Epidermal melanocyte (primary cell): ENCODE measurements at regions not wholly inside any gene's neighbourhood (a gene's known extent, or its start where the extent isn't known, plus 50 kb on each side); places are given as distances from the start of the nearest gene placed in this dataset.
"Not testable (repeated sequence)": the region's sequence is repeated elsewhere in the genome, so short reads cannot be mapped to it uniquely, and the experiment has no call there.

Experiments
- DNase-seq: peaks from one replicate; pipeline ENCODE4 v3.0.0; 2011; ENCODE audit warnings: low spot score; ENCODE audit not compliant: insufficient read length

DNA sequence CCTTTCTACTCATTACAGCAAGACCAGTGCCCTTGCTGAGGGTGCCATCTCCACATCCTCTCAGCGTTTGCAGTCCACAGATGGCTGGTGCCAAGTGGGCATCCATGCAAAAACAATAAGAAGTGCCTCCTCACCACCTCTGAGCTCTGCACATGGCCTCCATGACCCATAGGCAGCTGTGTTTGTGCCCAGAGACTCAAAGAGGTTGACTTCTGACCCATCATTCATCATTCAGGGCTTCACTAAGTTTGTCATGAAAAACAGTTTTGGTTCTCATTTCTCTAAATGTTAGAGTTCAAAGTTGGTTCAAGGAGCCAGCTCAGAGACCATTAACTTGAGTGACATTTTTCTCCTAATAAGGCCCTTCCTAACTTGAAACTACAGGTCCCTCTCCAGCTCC lies 512.6 kb upstream of the MAP3K7 start:
- no peak for DNase-seq

DNA sequence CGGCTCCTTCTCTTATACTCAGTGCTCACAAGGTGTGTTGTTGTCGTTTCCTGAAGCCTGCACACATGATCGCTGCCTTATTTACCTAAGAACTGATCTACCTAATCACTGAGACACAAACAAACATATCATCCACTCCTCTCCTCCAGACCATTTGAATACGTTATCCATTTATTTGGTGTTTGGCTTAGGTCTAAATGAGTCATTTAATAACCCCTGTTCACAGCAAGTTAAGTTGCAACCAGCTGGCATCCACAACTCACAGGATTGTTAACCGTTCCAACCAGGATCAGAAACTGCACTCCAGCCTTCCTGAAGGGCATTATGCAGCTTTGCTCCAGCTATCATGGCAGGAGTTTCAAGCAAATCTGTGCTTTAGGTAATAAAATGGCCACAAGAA lies 511.1 kb upstream of the MAP3K7 start:
- no peak for DNase-seq

DNA sequence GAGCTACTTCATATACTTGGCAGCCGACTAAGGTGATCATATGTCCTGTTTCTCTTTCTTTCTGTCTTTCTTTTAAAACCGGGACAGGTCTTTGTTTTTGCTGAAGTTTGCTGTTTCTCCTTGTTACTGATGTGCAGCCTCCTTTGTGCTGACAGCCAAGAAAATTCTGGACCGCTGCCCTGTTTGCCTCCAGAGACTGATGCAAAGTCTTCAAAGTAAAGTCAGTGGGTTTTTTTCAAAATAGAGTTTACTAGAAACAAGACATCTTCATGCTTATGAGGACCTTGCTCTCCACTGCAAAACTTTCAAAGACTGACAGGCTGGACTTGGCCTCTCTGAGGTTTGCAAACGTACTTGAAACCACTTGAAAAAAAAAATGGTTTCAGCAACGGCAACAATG lies 510.5 kb upstream of the MAP3K7 start:
- no peak for DNase-seq

DNA sequence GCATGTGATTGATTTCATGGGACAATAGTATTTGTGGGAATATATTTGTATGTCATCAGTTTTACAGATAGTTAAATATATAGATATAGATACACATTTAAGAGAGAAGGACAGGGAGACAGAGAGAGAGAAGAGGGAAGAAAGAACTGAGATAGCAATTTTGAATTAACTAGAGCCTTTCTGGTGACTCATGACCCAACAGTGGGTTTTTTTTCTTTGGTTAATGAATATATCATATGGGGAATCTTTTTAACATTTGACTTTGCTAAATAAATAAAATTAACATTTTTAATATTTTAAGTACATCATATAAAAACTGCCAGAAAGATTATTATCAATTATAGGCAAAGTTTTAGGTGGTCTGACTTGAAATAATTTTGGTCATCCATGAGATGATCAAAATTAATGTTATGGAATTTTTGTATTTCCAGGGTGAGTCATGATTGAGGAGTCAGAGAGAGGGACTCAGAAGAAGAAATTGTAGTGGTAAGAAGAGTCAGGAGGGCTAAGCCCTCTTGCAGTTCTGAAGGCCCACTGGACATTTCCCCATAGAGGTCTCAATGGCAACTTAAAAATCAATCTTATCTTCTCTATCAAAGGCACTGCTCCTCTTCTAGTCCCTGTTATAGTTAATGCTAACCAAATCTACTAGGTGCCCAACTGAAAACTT lies 508.1 kb upstream of the MAP3K7 start:
- no peak for DNase-seq

DNA sequence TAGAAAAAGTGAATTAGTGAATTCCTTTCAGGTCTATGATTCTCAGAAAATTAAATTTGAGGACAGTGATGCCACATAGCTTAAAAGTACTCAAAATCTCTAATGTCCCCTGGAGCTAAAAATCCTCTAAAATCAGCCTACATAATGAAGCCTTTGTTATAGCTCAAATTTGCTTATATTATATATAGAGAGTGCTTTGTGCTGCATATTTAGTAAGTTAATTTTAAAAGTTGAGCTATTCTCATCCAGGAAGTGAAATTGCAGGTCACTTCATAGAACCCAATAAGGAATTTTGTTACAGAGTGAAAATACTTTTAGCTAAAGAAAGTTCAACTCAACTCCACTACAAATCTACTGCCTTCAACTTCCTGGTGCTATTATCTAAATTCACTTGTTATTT lies 507.5 kb upstream of the MAP3K7 start:
- peak; percentile 29 for DNase-seq

DNA sequence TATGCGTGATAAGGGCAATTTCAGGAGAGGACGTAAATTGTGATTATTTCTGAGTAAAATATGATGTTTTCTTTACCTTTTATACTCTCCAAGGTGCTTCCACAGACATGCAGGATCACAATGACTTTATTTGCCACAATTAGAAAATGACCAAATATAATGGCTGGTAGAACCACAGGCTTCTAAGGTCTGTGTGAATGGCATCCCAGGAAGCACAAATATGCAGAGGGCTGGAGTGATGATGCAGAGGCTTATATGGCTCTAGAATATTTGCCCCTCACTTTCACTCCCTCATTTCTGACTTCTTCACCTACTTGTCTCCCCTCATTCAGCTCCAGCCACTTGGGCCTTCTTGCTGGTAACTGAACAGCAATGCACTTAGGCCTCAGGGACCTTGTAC lies 502.1 kb upstream of the MAP3K7 start:
- no peak for DNase-seq

DNA sequence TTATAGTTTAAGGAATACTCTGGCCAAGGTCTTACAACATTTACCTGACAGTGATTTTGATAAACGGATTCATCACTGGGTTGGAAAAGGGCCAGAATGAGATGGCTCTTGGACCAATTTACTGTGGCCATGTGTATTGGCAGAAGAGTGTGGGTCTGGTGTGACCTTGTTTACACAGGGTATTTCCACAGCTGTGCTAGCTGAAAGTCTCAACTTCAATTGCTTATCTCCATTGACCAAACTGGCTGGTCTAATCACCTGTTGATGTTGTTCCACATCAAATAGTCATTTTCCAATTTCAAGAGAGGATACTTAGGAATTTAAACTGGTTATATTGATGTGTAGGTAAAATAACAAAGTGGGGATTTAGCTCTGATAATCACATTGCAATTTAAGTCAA lies 501.6 kb upstream of the MAP3K7 start:
- no peak for DNase-seq

DNA sequence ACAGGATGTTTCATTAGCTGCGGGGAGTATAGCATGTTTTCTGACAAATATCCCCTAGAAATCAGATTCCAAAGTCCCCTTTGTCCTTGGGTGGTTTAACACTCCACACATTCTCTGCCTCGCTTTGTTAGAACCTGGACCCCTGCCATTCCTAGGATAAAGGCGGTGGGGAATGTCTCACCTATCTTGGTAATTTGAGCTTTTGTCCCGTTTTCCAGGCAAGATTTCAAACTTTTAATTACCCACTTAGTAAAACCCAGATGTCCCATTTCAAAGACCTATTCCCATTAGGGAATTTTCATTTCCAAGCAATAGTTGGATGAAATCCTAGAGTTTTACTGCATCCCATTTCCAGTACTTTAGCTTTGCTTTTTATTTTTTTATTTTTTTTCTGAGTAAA lies 501.0 kb upstream of the MAP3K7 start:
- DNase-seq, result no peak

DNA sequence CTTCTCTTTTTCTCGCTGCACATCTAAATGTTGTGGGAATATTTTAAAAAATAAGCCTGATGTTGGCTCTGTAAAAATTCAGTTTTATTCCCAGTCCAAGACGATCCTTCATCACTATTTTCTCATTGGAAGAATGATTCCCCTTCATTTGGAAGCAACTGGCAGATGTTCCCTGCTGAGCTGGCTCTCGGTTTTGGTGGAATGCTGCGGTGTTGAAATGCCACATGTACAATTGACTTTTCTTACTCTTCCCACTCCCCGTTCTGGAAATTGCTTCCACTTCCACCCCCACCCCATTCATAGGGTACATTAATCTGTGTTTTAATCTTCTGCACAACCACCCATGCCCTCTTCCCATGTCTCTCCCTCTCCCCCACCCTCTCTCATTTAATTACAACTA lies 496.3 kb upstream of the MAP3K7 start:
- no peak for DNase-seq

DNA sequence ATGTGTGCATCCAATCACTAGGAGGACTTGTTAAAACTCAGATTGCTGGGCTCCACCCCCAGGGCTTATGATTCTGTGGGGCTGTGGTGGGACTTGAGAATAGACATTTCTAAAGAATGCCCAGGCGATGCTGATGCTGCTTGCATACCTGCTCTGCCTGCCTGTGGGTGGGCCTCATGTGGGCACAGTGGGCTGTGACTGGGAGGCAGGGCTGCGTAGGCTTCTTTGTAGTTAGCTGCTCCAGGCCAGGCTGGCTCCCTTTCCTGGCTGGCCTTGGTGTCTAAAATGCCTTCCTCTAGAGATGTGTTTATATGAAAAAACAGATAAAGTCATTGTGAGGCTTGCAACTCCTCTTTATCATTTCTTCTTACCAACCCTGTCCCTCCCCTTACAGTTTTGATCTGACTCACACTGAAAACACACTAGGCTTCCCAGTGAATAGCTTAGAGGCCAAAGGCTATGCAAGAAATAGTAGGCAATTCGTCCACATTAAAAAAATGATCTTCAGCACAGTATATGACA lies 495.5 kb upstream of the MAP3K7 start:
- no peak for DNase-seq

DNA sequence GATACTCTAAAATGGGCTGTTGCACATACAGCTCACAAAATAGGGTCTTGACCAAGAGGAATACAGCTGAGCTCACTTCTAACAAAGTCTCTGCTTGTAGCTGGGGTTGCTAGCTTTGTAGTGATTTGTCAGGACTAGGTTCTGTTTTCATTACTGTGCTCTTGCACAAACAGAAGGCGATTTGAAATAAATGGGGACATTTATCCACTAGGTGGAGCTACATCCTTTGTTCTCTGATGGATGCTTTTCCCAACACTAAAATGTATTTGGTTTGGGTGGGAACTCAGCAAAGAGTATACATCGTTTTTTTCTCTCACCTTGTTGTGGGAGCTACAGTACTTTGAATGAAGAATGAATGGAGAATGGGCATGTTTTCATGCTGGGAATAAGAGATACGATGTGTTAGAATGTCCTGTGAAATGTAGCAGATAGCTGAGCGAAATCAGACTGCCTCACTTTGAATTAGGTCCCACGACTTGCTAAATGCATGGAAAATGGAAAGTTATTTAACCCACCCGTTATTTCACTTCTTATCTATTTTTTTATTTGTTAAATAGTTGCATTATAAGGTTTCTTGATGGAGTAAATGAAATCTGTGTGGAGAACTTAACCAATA lies 494.7 kb upstream of the MAP3K7 start:
- DNase-seq, result peak; percentile 37

DNA sequence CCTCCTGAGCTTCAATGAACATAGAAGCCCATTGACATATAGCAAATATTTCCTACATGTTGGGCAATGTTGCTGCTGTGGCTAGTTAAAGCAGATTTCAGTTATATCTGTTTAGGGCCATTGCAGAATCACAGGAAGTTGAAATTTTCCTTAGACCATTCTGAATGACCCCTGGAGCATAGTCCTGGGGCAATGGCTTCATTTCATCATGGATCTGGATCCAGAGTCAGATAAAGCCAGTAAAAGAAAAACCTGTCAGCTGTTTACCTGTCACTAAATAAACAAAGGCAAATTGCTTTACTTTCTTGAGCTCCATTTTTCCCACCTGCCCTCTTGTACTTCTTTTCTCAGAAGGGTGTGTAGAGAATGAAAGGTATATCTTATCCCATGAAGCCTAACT lies 494.0 kb upstream of the MAP3K7 start:
- DNase-seq, result no peak

DNA sequence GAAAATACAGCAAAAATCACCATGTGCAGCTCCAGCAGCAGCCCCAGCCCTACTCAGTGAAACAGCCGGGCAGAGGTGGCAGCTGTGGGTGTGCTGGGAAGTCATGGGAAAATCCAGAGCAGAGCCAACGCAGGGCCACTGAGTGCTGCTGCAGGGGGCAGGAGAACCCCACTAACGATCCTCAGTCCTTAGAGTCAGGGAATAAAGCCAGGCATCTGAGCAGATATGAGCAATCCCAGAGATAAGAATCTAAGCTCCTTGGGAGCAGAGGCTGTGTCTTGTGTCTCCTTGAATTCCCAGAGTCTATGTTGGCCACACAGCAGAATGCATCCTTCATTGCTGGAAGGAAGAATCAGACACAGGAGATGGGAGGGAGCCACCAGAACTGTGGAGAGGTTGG lies 493.1 kb upstream of the MAP3K7 start:
- DNase-seq, result no peak

DNA sequence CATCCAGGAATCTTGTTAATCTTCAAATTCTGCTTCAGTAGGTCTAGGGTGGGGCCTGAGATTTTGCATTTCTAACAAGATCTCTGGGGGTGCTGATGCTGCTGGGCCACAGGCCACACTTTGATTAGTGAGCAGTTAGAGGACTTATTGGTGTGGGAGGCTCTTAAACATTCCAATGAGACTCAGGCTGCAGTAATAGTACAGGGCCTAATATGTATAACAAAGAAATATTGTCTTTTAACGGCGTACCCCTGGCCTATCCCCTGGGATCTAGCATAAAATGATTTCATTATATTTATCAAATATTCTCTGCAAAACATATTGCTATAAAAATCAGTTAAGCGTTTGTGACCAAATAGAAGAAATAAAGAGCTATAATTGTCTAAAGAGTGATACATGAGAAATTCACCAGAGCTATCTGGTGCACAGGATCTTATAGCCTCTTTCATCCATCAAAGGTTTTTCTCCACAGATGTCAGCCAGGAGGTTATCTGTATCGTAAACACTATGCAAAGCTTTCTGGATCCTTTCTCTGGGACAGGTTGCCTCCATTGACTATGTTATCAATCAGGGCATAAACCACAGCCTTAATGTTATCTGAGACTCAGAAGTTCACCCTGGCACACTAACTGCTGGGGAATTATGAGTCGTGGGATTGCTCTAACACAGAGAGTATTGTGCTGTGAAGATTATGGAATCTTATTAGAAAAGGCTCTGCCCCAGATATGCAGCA lies 488.5 kb upstream of the MAP3K7 start:
- no peak for DNase-seq

DNA sequence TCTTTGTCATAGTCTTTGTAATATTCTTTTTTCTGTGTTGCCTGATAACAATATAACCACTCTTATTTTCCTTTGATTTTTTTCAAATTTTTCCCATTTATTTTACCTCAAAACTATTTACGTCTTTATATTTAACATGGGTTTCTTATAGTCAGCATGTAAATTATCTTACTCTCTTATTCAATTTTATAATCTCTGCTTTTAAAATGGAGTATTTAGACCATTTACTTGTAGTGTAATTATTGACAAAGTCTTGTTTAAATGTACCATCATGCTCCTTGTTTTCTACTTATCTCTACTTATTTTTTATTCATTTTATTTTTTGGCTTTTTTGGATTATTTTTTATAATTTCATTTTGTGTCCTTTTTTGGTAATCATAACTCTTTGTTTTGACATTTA lies 476.5 kb upstream of the MAP3K7 start:
- DNase-seq, result no peak

DNA sequence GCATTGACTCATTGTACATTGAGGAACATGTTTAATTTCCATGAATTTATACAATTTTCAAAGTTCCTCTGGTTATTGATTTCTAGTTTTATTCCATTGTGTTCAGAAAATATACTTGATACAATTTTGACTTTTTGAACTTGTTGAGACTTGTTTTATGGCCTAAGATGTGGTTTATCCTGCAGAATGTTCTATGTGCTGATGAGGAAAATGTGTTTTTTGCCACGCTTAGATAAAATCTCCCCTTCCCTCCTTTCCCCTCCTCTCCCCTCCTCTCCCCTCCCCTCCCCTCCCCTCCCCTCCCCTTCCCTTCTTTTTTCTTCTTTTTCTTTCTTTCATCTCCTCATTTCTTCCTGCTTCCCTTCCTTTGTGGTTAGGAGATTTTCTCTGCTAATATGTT lies 470.8 kb upstream of the MAP3K7 start:
- no peak for DNase-seq

DNA sequence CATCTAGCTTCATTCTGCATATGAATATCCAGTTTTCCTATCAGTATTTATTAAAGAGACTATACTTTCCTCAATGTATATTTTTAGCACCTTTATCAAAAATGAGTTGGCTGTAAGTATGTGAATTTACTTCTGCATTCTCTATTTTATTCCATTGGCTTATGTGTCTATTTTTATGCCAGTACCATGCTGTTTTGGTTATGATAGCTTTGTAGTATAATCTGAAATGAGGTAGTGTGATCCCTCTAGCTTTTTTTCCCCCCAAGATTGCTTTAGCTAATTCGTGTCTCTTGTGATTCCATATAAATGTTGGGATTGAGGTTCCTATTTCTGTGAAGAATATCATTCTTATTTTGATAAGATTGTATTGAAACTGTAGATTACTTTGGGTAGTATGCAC lies 469.1 kb upstream of the MAP3K7 start:
- no peak for DNase-seq

DNA sequence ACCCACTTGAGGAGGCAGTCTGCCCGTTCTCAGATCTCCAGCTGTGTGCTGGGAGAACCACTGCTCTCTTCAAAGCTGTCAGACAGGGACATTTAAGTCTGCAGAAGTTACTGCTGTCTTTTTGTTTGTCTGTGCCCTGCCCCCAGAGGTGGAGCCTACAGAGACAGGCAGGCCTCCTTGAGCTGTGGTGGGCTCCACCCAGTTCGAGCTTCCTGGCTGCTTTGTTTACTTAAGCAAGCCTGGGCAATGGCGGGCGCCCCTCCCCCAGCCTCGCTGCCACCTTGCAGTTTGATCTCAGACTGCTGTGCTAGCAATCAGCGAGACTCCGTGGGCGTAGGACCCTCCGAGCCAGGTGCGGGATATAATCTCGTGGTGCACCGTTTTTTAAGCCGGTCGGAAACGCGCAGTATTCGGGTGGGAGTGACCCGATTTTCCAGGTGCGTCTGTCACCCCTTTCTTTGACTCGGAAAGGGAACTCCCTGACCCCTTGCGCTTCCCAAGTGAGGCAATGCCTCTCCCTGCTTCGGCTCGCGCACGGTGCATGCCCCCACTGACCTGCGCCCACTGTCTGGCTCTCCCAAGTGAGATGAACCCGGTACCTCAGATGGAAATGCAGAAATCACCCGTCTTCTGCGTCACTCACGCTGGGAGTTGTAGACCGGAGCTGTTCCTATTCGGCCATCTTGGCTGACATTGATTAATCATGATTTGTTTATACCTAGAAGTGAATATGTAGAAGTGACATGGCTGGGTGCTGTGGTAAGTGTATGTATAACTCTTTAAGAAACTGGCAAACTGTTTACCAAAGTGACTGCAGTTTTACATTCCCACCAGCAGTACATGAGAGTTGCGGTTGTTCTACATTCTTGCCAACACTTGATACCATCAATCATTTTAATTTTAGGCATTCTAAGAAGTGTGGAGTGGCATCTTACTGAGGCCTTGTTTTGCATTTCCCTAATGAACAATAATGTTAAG lies 465.9 kb upstream of the MAP3K7 start:
- not testable (repeated sequence) for DNase-seq

DNA sequence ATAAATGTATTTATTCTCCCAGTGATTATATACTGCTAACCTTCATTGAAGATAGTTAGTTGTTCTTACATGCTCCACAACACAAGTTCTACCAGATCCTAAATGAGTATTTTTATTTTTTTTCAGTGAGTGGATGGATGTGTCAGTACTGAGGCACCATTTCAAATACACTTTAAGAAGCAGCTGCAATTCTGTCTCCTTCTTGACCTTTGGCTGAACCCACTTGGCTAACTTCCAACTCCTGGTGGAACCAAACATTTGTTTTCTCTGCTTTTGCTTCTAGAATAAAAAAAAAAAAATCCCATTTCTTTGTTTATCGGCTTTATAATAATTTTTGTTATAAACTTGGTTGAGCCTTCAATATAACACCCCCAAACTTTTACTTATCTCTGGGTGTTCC lies 458.3 kb upstream of the MAP3K7 start:
- DNase-seq, result no peak

DNA sequence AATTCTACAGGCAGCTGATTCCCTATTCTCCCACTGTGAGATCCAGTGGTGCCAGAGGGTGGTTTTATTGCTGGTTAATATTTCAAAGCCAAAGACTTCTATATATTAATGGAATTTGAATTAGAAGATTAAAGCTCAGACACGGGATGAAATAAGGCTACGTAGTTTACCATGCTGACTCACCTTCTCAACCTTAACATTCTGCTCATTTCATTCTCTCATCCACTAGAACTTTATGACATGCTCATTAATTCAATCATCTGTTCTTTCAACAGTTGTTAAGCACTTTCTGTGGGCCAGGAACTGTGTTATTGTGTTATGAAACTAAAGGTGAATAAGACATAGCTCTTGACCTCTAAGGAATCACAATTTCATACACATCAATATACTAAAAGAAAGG lies 456.9 kb upstream of the MAP3K7 start:
- no peak for DNase-seq

DNA sequence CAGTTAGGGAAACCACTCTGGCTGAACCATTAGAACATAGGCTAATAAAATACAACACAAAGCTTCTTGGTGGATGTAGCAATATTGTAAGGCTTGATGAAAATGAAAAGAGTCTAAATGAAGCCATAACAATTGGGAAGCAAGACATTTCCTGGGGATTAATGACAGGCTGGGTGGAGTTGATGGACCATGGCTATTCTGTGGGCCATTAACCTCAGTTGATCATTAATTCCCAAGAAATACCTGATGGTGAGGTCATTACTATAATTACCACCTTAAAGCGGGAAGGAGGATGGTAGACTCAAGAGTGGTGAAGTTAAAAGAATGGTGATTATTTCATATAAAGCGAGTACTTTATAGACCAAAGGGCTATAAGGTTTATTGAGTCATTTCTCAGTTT lies 455.8 kb upstream of the MAP3K7 start:
- DNase-seq, result no peak

DNA sequence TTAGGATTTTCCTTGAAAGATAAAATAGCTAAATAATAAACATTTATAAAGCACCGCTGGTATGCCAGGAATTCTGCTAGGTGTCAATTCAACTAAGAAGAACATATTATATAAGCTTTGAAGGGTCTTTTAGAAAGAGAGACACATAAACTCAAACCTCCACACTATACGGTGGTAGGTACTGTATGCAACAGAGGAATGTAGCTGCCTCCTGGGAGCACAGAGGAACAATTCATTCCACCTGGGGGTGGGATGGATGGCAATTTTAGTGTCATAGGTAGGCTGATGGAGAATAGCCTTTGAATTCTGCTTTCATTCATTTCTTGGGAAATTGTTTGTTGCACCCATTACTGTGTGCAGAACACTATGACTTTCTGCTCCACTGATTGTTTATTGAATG lies 447.1 kb upstream of the MAP3K7 start:
- no peak for DNase-seq
